Ascending aorta (tissue), 2 donors: ENCODE measurements at regions not wholly inside any gene's neighbourhood (a gene's known extent, or its start where the extent isn't known, plus 50 kb on each side); places are given as distances from the start of the nearest gene placed in this dataset.

Source experiments
- DNase-seq, 2 donors: peaks; one replicate each; pipeline ENCODE4 v3.0.0-alpha.2; 2019; ENCODE audit warnings: low spot score in 2 of 2
- H3K27ac ChIP-seq, 2 donors: fragments of 200-600 bp; sonication (generic); one replicate each; pipeline ENCODE4 v1.5.1; 2016 to 2017; ENCODE audit warnings: mild to moderate bottlenecking in 1 of 2
- H3K27me3 ChIP-seq: fragments of 200-600 bp; sonication (generic); one replicate; pipeline ENCODE4 v1.5.1; 2017
- H3K36me3 ChIP-seq, 2 donors: fragments of 200-600 bp; sonication (generic); one replicate each; pipeline ENCODE4 v1.5.1; 2016
- H3K4me1 ChIP-seq, 2 donors: fragments of 200-600 bp; sonication (generic); one replicate each; pipeline ENCODE4 v1.5.1; 2016 to 2017; ENCODE audit warnings: mild to moderate bottlenecking in 1 of 2
- H3K4me3 ChIP-seq, 2 donors: fragments of 200-600 bp; sonication (generic); one replicate each; pipeline ENCODE4 v1.5.1; 2016 to 2017; ENCODE audit warnings: mild to moderate bottlenecking in 1 of 2
- H3K9me3 ChIP-seq, 2 donors: fragments of 200-600 bp; sonication (generic); one replicate each; pipeline ENCODE4 v1.5.1; 2016
- CTCF ChIP-seq, 3 experiments: fragments of 200-600 bp in 2 of 3; fragments of 450-650 bp in 1 of 3; sonication (generic) in 2 of 3; IDR thresholded peaks; one replicate each; pipeline ENCODE4 v1.5.1; 2016 to 2019; ENCODE audit warnings: antibody characterized with exemption in 3 of 3, mild to moderate bottlenecking in 1 of 3, moderate library complexity in 1 of 3
- intact Hi-C: fragments of 100-400 bp; cut with DNase I; formaldehyde crosslinking; loops from one replicate; pipeline ENCODE4 v1.15.1; 2023

GRCh38 chr1:193960040-193960439 lies 773.6 kb upstream of the B3GALT2 start:
- no peak for DNase-seq
- Histone ChIP-seq H3K4me3 (no peak overlapping the region), H3K36me3 (no peaks in the 10 kb centered on the region), H3K9me3 (no peaks in the 10 kb centered on the region), H3K4me1 (no peaks in the 10 kb centered on the region), H3K27ac (no peak overlapping the region), H3K27me3 (no peaks in the 10 kb centered on the region)
- intact Hi-C loops: no loop called here
- no peak for TF ChIP-seq CTCF (IDR thresholded peaks at IDR 0.05)

GRCh38 chr1:193957556-193958095 lies 771.2 kb upstream of the B3GALT2 start:
- intact Hi-C loops: no loop called here

GRCh38 chr1:193952778-193953374 lies 766.5 kb upstream of the B3GALT2 start:
- H3K9me3 ChIP-seq: no peaks in the 10 kb centered on the region
- intact Hi-C loops: no loop called here
- no peaks in the 10 kb centered on the region for H3K4me1 ChIP-seq
- H3K27ac ChIP-seq: no peak overlapping the region
- H3K36me3 ChIP-seq: no peaks in the 10 kb centered on the region
- no peak for DNase-seq
- no peaks in the 10 kb centered on the region for H3K27me3 ChIP-seq
- TF ChIP-seq CTCF (IDR thresholded peaks at IDR 0.05): no peak
- H3K4me3 ChIP-seq: no peak overlapping the region

More at GRCh38 chr1:193957556-193958095, 771.2 kb upstream of the B3GALT2 start:
- no peaks in the 10 kb centered on the region for H3K9me3 ChIP-seq
- TF ChIP-seq CTCF (IDR thresholded peaks at IDR 0.05): no peak
- H3K4me1 ChIP-seq: no peaks in the 10 kb centered on the region
- H3K4me3 ChIP-seq: no peak overlapping the region
- no peak for DNase-seq
- H3K36me3 ChIP-seq: no peaks in the 10 kb centered on the region
- H3K27me3 ChIP-seq: no peaks in the 10 kb centered on the region
- H3K27ac ChIP-seq: no peak overlapping the region

- no peaks in the 10 kb centered on the region for H3K27me3 ChIP-seq
- H3K4me3 ChIP-seq: no peak overlapping the region
- intact Hi-C loops: no loop called here
- no peak for TF ChIP-seq CTCF (IDR thresholded peaks at IDR 0.05)
- no peak overlapping the region for H3K27ac ChIP-seq
- H3K36me3 ChIP-seq: no peaks in the 10 kb centered on the region
- no peaks in the 10 kb centered on the region for H3K9me3 ChIP-seq
- no peaks in the 10 kb centered on the region for H3K4me1 ChIP-seq
- DNase-seq: no peak
These were observed 765.6 kb upstream of the B3GALT2 start for GRCh38 chr1:193951984-193952383.

- Histone ChIP-seq H3K36me3 (no peaks in the 10 kb centered on the region), H3K4me3 (no peak overlapping the region), H3K9me3 (no peaks in the 10 kb centered on the region), H3K27ac (no peak overlapping the region), H3K4me1 (no peaks in the 10 kb centered on the region), H3K27me3 (no peaks in the 10 kb centered on the region)
- TF ChIP-seq CTCF (IDR thresholded peaks at IDR 0.05): no peak
- intact Hi-C loops: no loop called here
- no peak for DNase-seq
These were observed 758.0 kb upstream of the B3GALT2 start for GRCh38 chr1:193944454-193944853.

- Histone ChIP-seq H3K4me1 (no peaks in the 10 kb centered on the region), H3K36me3 (no peaks in the 10 kb centered on the region), H3K27ac (no peak overlapping the region), H3K27me3 (no peaks in the 10 kb centered on the region), H3K4me3 (no peak overlapping the region), H3K9me3 (no peaks in the 10 kb centered on the region)
- no peak for DNase-seq
- intact Hi-C loops: no loop called here
- no peak for TF ChIP-seq CTCF (IDR thresholded peaks at IDR 0.05)
These were observed 753.8 kb upstream of the B3GALT2 start for GRCh38 chr1:193940176-193940575.
